ENCODE measurements at regions not wholly inside any gene's neighbourhood (a gene's known extent, or its start where the extent isn't known, plus 50 kb on each side); places are given as distances from the start of the nearest gene placed in this dataset.

DNA sequence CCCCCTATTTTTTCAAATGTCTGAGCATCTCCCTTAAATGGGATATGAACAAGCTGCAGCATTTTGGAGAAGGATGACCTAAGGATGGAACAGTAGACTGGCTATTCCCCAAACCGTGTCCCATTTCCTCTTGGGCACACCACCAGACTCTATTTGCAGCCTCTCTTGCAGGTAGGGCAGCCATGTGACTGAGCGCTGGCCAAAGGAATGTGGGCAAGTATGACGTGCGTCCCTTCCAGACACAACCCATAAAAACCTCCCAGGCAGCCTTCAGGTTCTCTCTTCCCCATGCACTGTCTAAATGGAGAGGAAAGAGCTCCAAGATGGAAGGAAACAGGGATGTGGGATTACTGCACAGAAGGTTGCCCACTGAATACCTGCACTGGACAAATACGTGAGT is 149.7 kb downstream of the CCT6B start:
- ATAC-seq (no peak), DNase-seq (ENCODE audit: low spot score) (no peak), FAIRE-seq (no peak)
- Histone ChIP-seq H3K27me3 (ENCODE audit: control insufficient read depth in 1 of 2, insufficient read depth in 2 of 2, low read length in 2 of 2) (peaks cover 0 to 7% of the 10 kb centered on the region in 2 experiments; a peak in 2 of 5 replicates), H3K9me3 (ENCODE audit: low read length) (no peaks in the 10 kb centered on the region), H4K20me1 (ENCODE audit: insufficient read depth, low read length) (no peaks in the 10 kb centered on the region), H3K9ac (ENCODE audit: insufficient read depth, low read depth, low read length) (no peak overlapping the region), H2AFZ (ENCODE audit: low read length) (no peak overlapping the region), H3K79me2 (ENCODE audit: insufficient read depth, low read length) (no peaks in the 10 kb centered on the region), H3K4me1 (ENCODE audit: insufficient read depth, low read length) (no peaks in the 10 kb centered on the region), H3K4me3 (replicated peaks in 1 of 3; ENCODE audit: insufficient read depth in 1 of 3, low read depth in 2 of 3, low read length in 3 of 3) (no peak overlapping the region), H3K27ac (ENCODE audit: extremely low read length, insufficient read depth, low read length) (no peak overlapping the region), H3K36me3 (replicated peaks in 1 of 2; ENCODE audit: control insufficient read depth in 1 of 2, insufficient read depth in 2 of 2, low read length in 2 of 2) (no peaks in the 10 kb centered on the region), H3K4me2 (ENCODE audit: low read depth, low read length) (no peak overlapping the region)
- BruUV-seq (replicated peaks): no TSS peak
- CTCF ChIA-PET (ENCODE audit: low intra/inter-chr PET ratio, low total read pairs): no interaction called here
- 7% methylated on average over 5 of the region's 5 CpGs for WGBS (ENCODE audit: low lambda C conversion rate)
- in situ Hi-C loops (cut with HindIII; ENCODE audit: extremely low pct_ligation_motif_present, low pct_unique_long_range_greater_than_20kb): no loop called here
- intact Hi-C loops (cut with micrococcal nuclease; ENCODE audit: unreplicated experiment): no loop called here
- POLR2A ChIA-PET: no interaction called here
- TF ChIP-seq ZNF724P (CRISPR knock-in tag; IDR thresholded peaks at IDR 0.05; ENCODE audit: borderline replicate concordance) (no peak), KLF15 (CRISPR knock-in tag; IDR thresholded peaks at IDR 0.05; ENCODE audit: borderline replicate concordance) (no peak), BRD4 (CRISPR knock-in tag; IDR thresholded peaks at IDR 0.05) (no peak), EHMT2 (IDR thresholded peaks at IDR 0.05; ENCODE audit: borderline replicate concordance, low read depth, low read length) (no peak), HMG20B (CRISPR knock-in tag; conservative IDR thresholded peaks at IDR 0.05) (no peak), ZSCAN21 (CRISPR knock-in tag; IDR thresholded peaks at IDR 0.05; ENCODE audit: borderline replicate concordance) (no peak), HCFC1 (IDR thresholded peaks at IDR 0.05; ENCODE audit: low read depth, low read length) (no peak), NR2F2 (IDR thresholded peaks at IDR 0.05; ENCODE audit: borderline replicate concordance, low read depth) (no peak), KLF16 (CRISPR knock-in tag; IDR thresholded peaks at IDR 0.05) (no peak)
- TF ChIP-seq, protein P1, sequence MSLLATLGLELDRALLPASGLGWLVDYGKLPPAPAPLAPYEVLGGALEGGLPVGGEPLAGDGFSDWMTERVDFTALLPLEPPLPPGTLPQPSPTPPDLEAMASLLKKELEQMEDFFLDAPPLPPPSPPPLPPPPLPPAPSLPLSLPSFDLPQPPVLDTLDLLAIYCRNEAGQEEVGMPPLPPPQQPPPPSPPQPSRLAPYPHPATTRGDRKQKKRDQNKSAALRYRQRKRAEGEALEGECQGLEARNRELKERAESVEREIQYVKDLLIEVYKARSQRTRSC (CRISPR knock-in tag; IDR thresholded peaks at IDR 0.05; ENCODE audit: low read depth): no peak
- TF ChIP-seq, protein P2, sequence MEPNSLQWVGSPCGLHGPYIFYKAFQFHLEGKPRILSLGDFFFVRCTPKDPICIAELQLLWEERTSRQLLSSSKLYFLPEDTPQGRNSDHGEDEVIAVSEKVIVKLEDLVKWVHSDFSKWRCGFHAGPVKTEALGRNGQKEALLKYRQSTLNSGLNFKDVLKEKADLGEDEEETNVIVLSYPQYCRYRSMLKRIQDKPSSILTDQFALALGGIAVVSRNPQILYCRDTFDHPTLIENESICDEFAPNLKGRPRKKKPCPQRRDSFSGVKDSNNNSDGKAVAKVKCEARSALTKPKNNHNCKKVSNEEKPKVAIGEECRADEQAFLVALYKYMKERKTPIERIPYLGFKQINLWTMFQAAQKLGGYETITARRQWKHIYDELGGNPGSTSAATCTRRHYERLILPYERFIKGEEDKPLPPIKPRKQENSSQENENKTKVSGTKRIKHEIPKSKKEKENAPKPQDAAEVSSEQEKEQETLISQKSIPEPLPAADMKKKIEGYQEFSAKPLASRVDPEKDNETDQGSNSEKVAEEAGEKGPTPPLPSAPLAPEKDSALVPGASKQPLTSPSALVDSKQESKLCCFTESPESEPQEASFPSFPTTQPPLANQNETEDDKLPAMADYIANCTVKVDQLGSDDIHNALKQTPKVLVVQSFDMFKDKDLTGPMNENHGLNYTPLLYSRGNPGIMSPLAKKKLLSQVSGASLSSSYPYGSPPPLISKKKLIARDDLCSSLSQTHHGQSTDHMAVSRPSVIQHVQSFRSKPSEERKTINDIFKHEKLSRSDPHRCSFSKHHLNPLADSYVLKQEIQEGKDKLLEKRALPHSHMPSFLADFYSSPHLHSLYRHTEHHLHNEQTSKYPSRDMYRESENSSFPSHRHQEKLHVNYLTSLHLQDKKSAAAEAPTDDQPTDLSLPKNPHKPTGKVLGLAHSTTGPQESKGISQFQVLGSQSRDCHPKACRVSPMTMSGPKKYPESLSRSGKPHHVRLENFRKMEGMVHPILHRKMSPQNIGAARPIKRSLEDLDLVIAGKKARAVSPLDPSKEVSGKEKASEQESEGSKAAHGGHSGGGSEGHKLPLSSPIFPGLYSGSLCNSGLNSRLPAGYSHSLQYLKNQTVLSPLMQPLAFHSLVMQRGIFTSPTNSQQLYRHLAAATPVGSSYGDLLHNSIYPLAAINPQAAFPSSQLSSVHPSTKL (CRISPR knock-in tag; IDR thresholded peaks at IDR 0.05): no peak
- TF ChIP-seq, protein P3, sequence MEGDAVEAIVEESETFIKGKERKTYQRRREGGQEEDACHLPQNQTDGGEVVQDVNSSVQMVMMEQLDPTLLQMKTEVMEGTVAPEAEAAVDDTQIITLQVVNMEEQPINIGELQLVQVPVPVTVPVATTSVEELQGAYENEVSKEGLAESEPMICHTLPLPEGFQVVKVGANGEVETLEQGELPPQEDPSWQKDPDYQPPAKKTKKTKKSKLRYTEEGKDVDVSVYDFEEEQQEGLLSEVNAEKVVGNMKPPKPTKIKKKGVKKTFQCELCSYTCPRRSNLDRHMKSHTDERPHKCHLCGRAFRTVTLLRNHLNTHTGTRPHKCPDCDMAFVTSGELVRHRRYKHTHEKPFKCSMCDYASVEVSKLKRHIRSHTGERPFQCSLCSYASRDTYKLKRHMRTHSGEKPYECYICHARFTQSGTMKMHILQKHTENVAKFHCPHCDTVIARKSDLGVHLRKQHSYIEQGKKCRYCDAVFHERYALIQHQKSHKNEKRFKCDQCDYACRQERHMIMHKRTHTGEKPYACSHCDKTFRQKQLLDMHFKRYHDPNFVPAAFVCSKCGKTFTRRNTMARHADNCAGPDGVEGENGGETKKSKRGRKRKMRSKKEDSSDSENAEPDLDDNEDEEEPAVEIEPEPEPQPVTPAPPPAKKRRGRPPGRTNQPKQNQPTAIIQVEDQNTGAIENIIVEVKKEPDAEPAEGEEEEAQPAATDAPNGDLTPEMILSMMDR (CRISPR knock-in tag; IDR thresholded peaks at IDR 0.05): no peak
